ENCODE measurements at regions not wholly inside any gene's neighbourhood (a gene's known extent, or its start where the extent isn't known, plus 50 kb on each side); places are given as distances from the start of the nearest gene placed in this dataset.

DNA sequence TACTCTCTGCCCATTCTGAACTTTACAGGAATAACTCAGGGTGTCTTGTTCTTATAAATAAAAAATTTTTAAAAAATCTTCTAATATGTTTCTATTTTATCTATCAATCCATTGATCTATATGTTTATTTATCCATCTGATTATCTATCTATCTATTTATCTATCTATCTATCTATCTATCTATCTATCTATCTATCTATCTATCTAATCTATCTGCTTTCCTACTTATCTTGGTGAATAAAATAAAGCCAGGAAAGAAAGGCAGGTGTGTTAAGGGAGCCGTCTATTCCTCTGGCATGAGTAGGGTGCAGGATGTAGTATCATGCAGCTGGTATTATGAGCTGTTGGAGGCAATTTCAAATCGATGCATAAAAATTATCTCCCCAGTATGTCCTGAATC lies 153.0 kb downstream of the FOXA2 start:
- Histone ChIP-seq H3K27ac (no peak overlapping the region), H3K4me3 (no peak overlapping the region)
- TF ChIP-seq, protein P1, sequence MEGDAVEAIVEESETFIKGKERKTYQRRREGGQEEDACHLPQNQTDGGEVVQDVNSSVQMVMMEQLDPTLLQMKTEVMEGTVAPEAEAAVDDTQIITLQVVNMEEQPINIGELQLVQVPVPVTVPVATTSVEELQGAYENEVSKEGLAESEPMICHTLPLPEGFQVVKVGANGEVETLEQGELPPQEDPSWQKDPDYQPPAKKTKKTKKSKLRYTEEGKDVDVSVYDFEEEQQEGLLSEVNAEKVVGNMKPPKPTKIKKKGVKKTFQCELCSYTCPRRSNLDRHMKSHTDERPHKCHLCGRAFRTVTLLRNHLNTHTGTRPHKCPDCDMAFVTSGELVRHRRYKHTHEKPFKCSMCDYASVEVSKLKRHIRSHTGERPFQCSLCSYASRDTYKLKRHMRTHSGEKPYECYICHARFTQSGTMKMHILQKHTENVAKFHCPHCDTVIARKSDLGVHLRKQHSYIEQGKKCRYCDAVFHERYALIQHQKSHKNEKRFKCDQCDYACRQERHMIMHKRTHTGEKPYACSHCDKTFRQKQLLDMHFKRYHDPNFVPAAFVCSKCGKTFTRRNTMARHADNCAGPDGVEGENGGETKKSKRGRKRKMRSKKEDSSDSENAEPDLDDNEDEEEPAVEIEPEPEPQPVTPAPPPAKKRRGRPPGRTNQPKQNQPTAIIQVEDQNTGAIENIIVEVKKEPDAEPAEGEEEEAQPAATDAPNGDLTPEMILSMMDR (IDR thresholded peaks at IDR 0.05): no peak
- DNase-seq (ENCODE audit: low spot score): no peak

DNA sequence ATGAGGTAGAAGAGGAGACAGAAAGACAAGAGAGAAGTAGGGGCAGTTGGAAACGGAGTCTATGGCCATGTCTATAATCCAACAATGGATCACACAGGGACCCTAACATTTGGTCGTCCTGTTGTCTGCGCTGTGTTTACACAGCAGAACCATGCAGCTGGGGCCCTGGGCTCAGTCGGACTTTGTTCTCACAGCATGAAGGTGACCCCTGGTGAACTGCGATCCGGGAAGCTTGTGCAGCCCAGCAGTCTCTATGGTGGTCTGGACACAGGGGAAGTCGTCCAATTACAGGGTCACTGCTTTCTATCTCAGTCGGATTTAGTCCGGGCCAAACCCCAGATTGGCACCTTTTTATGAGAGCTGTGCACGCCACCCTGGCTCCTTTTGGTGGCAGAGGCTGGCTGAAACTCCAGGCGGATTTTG lies 153.6 kb downstream of the FOXA2 start:
- H3K27ac ChIP-seq: no peak overlapping the region
- no peak for DNase-seq (ENCODE audit: low spot score)
- TF ChIP-seq, protein P1 (IDR thresholded peaks at IDR 0.05): no peak

DNA sequence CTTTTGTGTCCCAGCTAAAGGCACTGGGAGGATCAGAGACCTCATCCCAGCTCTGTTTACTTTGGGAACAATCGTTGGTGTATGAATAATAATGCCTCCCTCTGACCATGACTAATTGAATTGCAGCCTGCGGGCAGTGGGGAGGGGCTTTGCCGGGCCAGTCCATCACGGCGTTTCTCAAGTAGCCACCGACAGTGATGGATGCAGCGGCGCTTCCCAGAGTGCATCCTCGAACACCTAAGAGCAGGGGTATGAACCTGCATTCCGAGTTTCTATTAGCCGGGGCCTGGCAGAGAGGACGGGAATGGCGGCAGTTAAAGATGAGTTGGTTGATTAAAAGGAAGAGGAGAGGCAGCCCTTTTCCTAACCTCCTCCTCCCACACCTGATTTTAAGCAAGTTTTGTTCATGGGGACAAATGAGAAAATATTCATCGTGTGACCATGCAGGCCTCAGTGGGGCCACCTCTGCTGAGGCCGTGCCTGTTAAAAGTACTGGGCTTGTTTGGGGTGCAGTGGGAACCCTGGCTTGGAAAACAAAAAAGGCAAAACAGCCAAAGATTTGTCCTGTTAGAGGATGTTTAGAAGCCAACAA lies 154.1 kb downstream of the FOXA2 start:
- no peak overlapping the region for H3K4me3 ChIP-seq
- TF ChIP-seq, protein P1 (IDR thresholded peaks at IDR 0.05): no peak
- DNase-seq (ENCODE audit: low spot score): no peak
- no peak overlapping the region for H3K27ac ChIP-seq

More for the DNA sequence above, 153.6 kb downstream of the FOXA2 start:
- H3K4me3 ChIP-seq: no peak overlapping the region

DNA sequence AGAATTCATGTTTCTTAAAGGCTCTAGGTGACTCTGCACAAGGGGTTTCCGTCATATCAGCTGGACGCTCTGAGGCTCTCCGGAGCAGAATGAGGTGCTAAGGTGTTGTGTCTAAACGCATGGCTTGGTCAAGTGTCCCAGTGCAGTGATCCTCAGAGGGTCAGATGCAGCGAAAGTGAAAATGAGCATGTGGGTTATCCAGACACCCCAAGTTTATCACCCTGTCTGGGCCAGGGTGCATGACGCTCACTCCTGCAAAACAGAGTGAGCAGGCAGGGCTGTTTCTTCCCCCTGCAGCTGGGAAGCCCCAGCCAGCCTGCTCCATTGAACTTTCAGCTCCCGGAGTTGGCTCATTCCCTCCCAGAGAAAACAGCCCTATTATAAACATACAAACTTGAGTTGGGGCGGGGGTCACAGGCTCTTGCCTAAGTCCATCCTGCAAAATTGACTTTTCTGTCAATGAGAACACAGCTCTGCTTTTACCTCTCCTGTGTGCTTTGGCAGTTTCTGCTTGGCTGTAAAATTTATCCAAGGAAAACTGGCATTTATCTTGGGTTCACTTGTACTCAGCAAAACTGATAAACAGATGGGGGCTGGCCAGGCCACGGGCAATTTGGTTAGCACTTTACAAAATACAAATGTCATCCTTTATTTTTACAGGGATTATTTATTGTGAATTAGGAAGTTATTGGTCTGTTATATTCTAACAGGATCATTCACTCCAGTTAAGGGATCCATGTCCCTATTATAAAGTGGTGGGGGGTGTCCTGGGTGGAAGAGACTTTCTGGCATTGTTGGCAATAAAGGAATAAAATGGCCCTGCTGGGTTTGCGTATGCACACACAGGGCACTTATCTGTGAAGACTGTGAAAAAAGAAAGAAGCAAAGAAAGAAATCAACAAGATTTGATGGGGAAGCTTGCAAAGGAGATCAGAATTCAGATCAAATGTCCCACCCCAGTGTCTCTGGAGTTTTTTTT lies 154.9 kb downstream of the FOXA2 start:
- DNase-seq (ENCODE audit: low spot score): no peak
- H3K27ac ChIP-seq: no peak overlapping the region
- TF ChIP-seq, protein P1 (IDR thresholded peaks at IDR 0.05): no peak
- no peak overlapping the region for H3K4me3 ChIP-seq

DNA sequence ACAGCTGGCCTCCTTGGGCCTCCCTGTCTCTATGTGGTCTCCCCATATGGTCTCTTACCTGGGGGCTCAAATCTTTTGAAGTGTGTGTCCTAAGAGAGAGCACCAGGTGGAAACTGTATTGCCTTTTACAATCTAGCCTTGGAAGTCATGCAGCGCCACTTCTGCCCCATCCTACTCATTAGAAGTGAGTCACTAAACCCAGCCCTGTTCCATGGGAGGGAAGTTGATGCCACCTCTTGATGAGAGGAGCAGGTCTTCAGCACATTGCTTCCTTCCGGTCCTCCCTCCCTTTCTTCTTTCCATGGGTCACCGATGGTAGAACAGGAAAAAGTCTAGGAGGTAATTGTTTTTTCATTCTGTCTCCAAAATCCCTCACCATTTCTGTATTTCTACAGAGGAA lies 156.3 kb downstream of the FOXA2 start:
- no peak overlapping the region for H3K27ac ChIP-seq
- TF ChIP-seq, protein P1 (IDR thresholded peaks at IDR 0.05): no peak
- no peak for DNase-seq (ENCODE audit: low spot score)

DNA sequence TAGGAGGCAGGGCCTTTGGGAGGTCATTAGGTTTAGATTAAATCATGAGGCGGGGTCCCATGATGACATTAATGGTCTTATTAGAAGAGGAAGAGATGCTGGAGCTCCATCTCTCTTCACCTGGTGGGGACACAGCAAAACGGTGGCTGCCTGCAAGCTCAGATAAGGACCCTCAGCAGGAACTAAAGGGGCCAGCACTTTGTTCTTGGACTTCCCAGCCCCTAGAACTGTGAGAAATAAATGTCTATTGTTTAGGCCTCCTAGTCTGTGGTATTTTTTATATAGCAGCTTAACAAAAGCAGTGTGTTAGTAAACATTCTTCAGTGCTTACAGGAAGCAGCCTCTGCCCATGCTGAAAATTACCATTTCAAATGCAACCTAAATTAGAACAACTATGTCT lies 157.6 kb downstream of the FOXA2 start:
- DNase-seq (ENCODE audit: low spot score): no peak

More for the DNA sequence above, 156.3 kb downstream of the FOXA2 start:
- H3K4me3 ChIP-seq: no peak overlapping the region

More for the DNA sequence above, 157.6 kb downstream of the FOXA2 start:
- Histone ChIP-seq H3K27ac (no peak overlapping the region), H3K4me3 (no peak overlapping the region)
- TF ChIP-seq, protein P1 (IDR thresholded peaks at IDR 0.05): no peak

Data from coronary artery (tissue), 2 donors.